SK-N-MC (cell line): ENCODE measurements at regions not wholly inside any gene's neighbourhood (a gene's known extent, or its start where the extent isn't known, plus 50 kb on each side); places are given as distances from the start of the nearest gene placed in this dataset.

ENCODE experiments used
- EZH2 ChIP-seq: fragments of 200-600 bp; sonication (generic); IDR thresholded peaks from one replicate; pipeline ENCODE4 v1.6.1; 2017; ENCODE audit warnings: antibody characterized with exemption
- FOXP2 ChIP-seq: optimal IDR thresholded peaks from 2 replicates; pipeline ENCODE3; 2011; ENCODE audit warnings: mild to moderate bottlenecking, moderate library complexity; ENCODE audit not compliant: insufficient read depth; ENCODE audit errors: extremely low read length, control extremely low read depth
- POLR2AphosphoS5 ChIP-seq: IDR thresholded peaks from 2 replicates; pipeline ENCODE4 v1.6.1; 2012; ENCODE audit warnings: mild to moderate bottlenecking, low read depth, low read length, borderline replicate concordance

DNA sequence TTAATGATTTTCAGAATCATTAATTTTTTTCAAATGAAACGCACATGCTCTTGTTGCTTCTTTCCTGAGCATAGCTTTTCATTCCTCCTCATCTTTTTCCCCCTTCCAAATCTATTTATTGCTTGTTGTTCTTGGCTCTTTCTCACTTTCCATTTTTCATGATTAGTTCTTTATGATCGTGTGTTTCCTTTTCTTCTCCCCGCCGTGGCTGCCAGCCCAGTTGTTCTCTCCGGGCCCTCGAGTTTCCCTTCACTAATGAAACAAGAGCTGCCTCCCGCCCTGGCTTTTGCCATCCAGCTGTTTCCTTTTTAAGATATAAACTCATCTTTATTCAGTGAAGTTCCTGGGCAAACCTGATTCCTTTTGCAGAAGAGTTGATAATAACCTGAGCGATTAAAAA is 170.2 kb upstream of the NR2F2 start:
- TF ChIP-seq POLR2AphosphoS5: no peak
- no peak for TF ChIP-seq EZH2
- no peak for TF ChIP-seq FOXP2
